ENCODE measurements at regions not wholly inside any gene's neighbourhood (a gene's known extent, or its start where the extent isn't known, plus 50 kb on each side); places are given as distances from the start of the nearest gene placed in this dataset.

DNA sequence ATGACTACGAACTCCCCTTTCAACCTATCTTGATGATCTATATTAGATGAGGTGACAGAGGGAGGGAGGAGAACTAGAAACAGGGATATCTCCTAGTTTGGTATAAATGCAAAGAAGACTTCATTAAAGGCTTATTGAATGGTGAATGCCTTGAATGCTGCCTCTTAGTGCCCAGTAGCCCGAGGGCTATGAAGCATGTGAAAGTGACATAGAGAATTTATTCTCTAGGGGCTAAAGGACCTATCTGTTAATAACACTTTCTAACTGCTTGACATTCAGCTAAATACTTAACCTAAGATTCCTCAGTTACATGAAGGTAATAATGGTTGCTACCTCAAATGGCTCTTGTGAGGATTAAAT lies 764.1 kb downstream of the LTN1 start:
- no peak for DNase-seq (ENCODE audit: low spot score)

GRCh38 chr21:28227881-28228635 lies 764.6 kb downstream of the LTN1 start:
- DNase-seq (ENCODE audit: low spot score): no peak

DNA sequence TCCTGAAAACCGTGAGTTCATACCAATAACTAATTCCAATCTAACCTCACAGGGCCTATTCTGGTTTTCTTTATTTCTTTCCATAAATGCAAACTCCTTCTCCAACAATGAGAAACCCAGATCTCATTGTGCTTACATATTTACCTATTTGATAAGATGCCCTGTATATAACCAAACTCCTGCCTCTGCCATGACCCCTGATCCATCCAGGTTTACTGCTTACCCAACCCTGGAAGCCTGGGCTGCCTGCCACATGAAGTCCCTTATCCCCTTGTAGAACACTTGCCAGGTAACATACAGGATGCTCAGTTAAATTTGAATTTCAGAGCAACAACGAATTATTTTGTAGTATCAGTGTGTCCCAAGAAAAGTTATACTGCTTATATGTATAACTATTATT lies 766.1 kb downstream of the LTN1 start:
- no peak for DNase-seq (ENCODE audit: low spot score)

- no peak for DNase-seq (ENCODE audit: low spot score)
Measured at GRCh38 chr21:28224191-28224726, 768.4 kb downstream of the LTN1 start.

- no peak for DNase-seq (ENCODE audit: low spot score)
Measured at GRCh38 chr21:28221984-28222383, 770.7 kb downstream of the LTN1 start.

GRCh38 chr21:28220680-28221079 lies 772.0 kb downstream of the LTN1 start:
- DNase-seq (ENCODE audit: low spot score): no peak

GRCh38 chr21:28216976-28217523 lies 775.6 kb downstream of the LTN1 start:
- DNase-seq (ENCODE audit: low spot score): no peak

DNA sequence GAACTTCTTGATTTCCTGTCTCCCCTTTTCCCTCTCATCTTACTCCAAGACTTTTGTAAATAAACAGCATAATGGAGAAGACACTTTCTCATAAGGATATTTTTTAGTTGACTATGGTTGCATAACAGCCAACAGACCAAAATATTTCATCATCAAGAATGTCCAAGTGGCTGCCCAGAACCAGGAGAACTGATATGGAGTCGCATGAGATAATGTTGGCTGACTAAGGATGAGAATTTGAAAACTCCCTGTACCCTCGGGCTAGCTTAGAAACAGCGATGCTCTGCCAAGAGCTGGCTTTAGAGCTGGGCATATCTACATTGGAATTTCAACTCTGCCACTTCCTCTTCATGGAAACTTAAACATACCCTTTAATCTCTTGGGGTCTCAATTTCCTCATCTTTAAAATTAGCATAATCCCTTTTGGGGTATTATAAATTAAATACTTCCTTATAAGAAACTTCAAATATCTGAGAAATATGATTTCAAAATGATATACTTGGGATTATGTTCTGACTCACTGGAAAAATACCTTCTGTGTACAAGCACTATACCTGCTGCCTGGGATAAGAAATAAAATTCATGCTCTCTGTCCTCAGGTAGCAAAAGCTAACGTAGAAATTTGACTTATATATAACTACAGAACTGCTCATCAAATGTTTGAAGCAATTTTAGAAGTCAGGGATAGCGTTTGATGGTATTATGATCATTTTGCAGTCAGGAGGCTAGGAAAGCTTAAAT lies 777.3 kb downstream of the LTN1 start:
- DNase-seq (ENCODE audit: low spot score): no peak

DNA sequence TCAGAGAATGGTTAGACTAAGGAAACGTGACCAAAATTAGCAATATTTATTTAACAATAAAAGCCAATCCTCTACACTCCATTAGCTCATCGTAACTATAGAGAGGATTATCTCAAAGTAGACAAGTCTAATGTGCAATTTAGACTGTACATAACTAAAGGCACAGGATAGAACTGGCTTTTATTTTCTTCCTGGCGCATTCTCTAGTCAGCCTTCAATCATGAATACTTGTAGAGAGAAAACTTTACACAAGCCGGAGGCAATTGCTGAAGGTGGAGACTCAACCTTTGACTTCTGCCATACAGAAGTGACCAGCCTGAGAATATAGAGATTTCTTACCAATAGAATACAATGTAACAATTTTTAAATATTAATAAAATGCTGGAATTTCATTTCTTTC lies 777.9 kb downstream of the LTN1 start:
- DNase-seq (ENCODE audit: low spot score): no peak

- DNase-seq (ENCODE audit: low spot score): no peak
Measured at GRCh38 chr21:28213261-28213660, 779.4 kb downstream of the LTN1 start.

GRCh38 chr21:28212061-28212460 lies 780.6 kb downstream of the LTN1 start:
- DNase-seq (ENCODE audit: low spot score): no peak

DNA sequence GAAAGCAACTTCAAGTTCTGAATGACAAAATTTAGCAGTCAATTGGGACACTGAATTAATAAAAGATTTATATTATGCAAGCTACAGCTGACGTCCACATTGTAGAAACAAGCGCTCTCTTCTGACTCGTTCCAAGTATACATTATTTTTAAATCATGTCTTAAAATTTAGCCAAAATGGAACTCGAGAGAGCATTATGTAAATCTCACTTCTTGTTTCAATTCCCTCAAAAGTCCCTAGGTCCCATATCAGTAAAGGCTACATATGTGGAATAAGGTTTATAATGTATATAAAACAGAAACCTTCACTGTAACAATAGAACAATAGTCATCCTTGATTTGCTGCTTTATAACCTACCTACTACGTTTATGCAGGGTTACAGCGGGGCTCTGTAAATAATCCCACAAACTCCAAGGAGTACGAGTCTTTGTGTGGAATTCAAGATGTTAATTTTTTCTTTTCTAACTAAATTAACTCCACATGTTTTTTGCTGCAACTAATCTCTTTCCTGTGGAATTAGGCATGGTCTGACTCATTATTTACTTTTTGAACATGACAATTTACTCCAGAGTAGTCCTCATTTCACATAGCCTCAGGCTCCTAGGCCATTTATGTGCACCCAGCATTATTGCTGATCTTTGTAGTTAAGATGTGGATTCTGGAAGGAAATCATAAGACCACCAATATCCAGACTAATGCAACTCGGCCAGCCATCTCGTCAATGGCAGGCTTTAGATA lies 785.1 kb downstream of the LTN1 start:
- no peak for DNase-seq (ENCODE audit: low spot score)

DNA sequence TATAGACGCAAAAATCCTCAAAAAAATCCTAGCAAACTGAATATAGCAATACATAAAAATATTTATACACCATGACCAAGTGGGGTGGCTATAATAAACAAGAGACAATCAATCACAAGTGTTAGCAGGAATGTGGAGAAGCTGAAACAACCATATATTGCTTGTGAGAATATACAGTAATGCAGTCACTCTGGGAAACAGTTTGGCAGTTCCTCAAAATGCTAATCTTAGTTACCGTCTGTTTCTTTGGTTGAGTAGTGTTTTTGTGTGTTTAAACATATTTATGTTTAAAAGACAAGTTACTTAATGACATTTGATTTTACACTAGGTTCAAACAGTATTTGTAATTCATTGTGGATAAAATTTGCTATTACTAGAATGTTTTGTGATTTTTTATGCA lies 792.0 kb downstream of the LTN1 start:
- DNase-seq (ENCODE audit: low spot score): no peak

DNA sequence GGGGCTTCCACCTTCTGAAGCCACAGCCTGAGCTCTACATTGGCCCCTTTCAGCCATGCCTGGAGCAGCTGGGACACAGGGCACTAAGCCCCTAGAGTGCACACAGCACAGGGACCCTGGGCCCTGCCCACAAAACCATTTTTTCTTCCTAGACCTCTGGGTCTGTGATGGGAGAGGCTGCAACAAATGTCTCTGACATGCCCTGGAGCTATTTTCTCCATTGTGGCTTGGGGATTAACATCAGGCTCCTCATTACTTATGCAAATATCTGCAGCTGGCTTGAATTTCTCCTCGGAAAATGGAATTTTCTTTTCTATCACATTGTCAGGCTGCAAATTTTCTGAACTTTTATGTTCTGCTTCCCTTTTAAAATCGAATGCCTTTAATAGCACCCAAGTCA lies 795.7 kb downstream of the LTN1 start:
- no peak for DNase-seq (ENCODE audit: low spot score)

DNA sequence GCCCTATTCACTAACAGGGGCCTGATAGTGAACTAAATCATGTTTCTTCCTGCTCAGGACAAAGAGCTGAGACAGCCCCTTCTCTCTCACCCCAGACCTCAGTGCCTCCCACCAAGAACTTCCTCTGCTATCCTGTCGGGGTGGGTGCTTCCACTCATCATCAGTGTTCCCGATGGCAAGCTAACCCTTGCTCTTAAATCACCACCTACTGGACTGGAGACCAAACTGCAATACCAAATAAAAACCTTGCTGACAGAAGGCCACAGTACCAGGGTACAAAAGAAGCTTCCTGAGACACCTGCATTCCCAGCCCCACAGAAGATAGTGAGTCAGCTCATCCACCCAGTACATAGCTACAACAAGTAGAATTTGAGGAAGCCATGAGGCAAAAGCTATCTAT lies 799.5 kb downstream of the LTN1 start:
- DNase-seq (ENCODE audit: low spot score): no peak

DNA sequence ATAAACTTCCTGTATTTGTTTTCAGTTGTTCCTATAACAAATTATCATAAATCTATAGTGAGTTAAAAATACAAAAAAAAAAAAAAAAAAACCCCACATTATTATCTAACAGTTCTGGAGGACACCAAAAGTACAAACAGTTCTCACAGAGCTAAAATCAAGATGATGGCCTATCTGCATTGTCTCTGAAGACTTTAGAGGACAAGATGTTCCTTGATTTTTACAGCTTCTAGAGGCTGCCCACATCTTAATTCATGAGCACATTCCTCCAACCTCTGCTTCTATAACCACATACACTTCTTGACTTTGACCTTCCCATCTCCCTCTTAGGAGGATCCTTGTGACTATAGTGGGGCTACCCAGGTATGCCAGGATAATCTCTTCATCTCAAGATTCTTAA lies 806.1 kb downstream of the LTN1 start:
- DNase-seq (ENCODE audit: low spot score): no peak

- no peak for DNase-seq (ENCODE audit: low spot score)
Measured at GRCh38 chr21:28181730-28182129, 810.9 kb downstream of the LTN1 start.

- DNase-seq (ENCODE audit: low spot score): no peak
Measured at GRCh38 chr21:28179136-28179535, 813.5 kb downstream of the LTN1 start.

GRCh38 chr21:28177124-28177523 lies 815.6 kb downstream of the LTN1 start:
- no peak for DNase-seq (ENCODE audit: low spot score)

- no peak for DNase-seq (ENCODE audit: low spot score)
Measured at GRCh38 chr21:28174701-28175100, 818.0 kb downstream of the LTN1 start.

- DNase-seq (ENCODE audit: low spot score): no peak
Measured at GRCh38 chr21:28174006-28174405, 818.7 kb downstream of the LTN1 start.

DNA sequence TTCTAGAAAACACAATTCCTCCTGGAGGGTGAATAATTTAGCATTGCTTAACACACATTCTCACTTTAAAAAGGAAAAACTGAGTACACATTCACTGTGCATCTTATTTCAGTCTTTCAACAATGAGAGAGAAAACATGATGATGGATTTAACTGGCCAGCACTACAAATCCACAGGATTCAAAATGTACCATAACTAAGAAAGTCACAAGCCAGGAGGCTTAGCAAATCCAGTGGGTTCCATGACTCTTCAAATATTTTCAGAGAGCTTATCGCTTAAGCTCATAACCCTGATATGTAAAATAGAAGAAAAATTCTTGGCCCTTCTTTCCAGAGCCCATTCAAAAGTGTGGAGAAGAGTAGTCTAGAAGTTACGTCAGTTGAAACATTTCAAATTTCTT lies 820.3 kb downstream of the LTN1 start:
- DNase-seq (ENCODE audit: low spot score): no peak

- DNase-seq (ENCODE audit: low spot score): no peak
Measured at GRCh38 chr21:28167366-28167765, 825.3 kb downstream of the LTN1 start.
